ENCODE measurements at regions not wholly inside any gene's neighbourhood (a gene's known extent, or its start where the extent isn't known, plus 50 kb on each side); places are given as distances from the start of the nearest gene placed in this dataset.

GRCh38 chrX:140572724-140573123, 67.9 kb upstream of the SOX3 start:
- TF ChIP-seq CTCF (IDR thresholded peaks at IDR 0.05) = peak; percentile 83
- TF ChIP-seq, protein P1, sequence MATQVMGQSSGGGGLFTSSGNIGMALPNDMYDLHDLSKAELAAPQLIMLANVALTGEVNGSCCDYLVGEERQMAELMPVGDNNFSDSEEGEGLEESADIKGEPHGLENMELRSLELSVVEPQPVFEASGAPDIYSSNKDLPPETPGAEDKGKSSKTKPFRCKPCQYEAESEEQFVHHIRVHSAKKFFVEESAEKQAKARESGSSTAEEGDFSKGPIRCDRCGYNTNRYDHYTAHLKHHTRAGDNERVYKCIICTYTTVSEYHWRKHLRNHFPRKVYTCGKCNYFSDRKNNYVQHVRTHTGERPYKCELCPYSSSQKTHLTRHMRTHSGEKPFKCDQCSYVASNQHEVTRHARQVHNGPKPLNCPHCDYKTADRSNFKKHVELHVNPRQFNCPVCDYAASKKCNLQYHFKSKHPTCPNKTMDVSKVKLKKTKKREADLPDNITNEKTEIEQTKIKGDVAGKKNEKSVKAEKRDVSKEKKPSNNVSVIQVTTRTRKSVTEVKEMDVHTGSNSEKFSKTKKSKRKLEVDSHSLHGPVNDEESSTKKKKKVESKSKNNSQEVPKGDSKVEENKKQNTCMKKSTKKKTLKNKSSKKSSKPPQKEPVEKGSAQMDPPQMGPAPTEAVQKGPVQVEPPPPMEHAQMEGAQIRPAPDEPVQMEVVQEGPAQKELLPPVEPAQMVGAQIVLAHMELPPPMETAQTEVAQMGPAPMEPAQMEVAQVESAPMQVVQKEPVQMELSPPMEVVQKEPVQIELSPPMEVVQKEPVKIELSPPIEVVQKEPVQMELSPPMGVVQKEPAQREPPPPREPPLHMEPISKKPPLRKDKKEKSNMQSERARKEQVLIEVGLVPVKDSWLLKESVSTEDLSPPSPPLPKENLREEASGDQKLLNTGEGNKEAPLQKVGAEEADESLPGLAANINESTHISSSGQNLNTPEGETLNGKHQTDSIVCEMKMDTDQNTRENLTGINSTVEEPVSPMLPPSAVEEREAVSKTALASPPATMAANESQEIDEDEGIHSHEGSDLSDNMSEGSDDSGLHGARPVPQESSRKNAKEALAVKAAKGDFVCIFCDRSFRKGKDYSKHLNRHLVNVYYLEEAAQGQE (IDR thresholded peaks at IDR 0.05; ENCODE audit: insufficient read depth in 1 of 2, low read depth in 2 of 2, low read length in 1 of 2) = no peak
